Suprapubic skin (tissue), 4 donors: ENCODE measurements at regions not wholly inside any gene's neighbourhood (a gene's known extent, or its start where the extent isn't known, plus 50 kb on each side); places are given as distances from the start of the nearest gene placed in this dataset.
A peak's percentile ranks its signal among the peaks of the same experiment; 100 is the strongest.

Source experiments
- DNase-seq, 2 donors: peaks; one replicate each; pipeline ENCODE4 v3.0.0-alpha.2; 2019; ENCODE audit warnings: low spot score in 2 of 2
- H3K27ac ChIP-seq: fragments of 200-600 bp; sonication (generic); one replicate; pipeline ENCODE4 v1.5.1; 2019
- H3K27me3 ChIP-seq: fragments of 200-600 bp; sonication (generic); one replicate; pipeline ENCODE4 v1.5.1; 2019
- H3K36me3 ChIP-seq: fragments of 200-600 bp; sonication (generic); one replicate; pipeline ENCODE4 v1.5.1; 2019
- H3K4me1 ChIP-seq: fragments of 200-600 bp; sonication (generic); one replicate; pipeline ENCODE4 v1.5.1; 2019
- H3K4me3 ChIP-seq: fragments of 200-600 bp; sonication (generic); one replicate; pipeline ENCODE4 v1.5.1; 2019; ENCODE audit warnings: mild to moderate bottlenecking
- H3K9me3 ChIP-seq: fragments of 200-600 bp; sonication (generic); one replicate; pipeline ENCODE4 v1.5.1; 2019
- EP300 ChIP-seq: sonication (generic); formaldehyde crosslinking; IDR thresholded peaks from one replicate; pipeline ENCODE4 v1.6.1; 2017; ENCODE audit warnings: antibody characterized with exemption
- POLR2A ChIP-seq, 2 donors: fragments of 450-650 bp; IDR thresholded peaks; one replicate each; pipeline ENCODE4 v1.6.1; 2017; ENCODE audit warnings: antibody characterized with exemption in 2 of 2, mild to moderate bottlenecking in 2 of 2, moderate library complexity in 2 of 2
- POLR2AphosphoS5 ChIP-seq, 3 donors: sonication (generic); formaldehyde crosslinking; IDR thresholded peaks; one replicate each; pipeline ENCODE4 v1.6.1; 2017; ENCODE audit warnings: antibody characterized with exemption in 3 of 3
- WGBS: methylation state at CpG from one replicate; pipeline ENCODE4 v1.1.5; 2018; 5-methylcytosine and 5-hydroxymethylcytosine counted together
- TF ChIP-seq, protein P1 (sequence below), 2 donors: fragments of 200-600 bp in 1 of 2; fragments of 450-650 bp in 1 of 2; sonication (generic) in 1 of 2; IDR thresholded peaks; one replicate each; pipeline ENCODE4 v1.5.1; 2016 to 2019; ENCODE audit warnings: antibody characterized with exemption in 2 of 2, mild to moderate bottlenecking in 1 of 2, moderate library complexity in 1 of 2

DNA sequence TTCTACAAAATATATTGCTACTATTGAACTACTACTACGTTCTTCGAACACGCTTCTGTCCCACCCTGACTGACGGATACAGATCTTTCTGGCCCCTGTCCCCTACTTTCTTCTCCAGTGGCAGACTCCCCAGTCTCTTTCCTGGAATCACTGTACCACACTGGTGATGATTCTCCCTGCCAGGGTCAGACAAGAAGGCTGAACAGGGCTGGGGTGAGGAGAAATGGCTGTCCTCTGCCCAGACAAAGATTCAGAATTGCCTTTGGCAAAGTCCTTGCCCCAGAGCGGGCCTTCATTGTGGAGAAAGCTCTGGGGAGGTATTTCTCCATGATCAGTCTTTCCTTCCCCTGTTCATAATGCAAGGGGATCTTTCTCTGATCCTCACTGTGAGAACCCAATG lies 1417.1 kb downstream of the BRD1 start:
- 88% methylated on average over 5 of the region's 5 CpGs for WGBS
- DNase-seq, result peak in 1 of 2 donors; percentile 45

DNA sequence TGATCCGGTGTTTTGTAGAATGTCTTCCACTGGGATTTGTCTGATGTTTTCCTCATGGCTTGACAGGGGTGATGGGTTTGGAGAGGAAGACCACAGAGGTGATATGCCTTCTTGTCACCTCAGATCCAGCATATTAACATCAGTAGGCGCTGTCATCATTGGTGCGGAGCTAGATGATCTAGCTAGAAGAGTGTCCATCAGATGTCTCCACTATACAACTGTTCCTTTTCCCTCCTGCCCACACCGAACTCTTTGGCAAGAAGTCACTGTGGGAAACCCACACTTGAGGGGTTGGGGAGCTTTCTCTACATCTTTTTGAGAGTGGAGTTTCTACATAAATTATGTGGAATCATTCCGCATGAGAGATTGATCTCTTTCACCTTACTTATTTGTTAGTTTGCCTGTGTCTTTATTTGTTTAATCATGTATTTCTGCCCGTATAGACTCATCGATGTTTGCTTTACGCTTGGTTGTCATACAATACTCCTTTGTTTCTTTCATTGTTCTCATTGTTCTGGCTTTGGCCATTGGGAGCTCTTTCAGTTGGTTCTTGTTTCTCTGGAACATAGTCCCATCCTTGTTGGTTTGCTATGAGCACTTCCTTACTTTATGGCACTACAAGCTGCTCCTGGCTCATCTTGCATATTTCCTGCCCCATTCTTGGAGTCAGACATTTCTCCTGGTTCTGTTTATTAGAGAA lies 1420.3 kb downstream of the BRD1 start:
- Histone ChIP-seq H3K27ac (no peak overlapping the region), H3K9me3 (no peaks in the 10 kb centered on the region), H3K36me3 (no peaks in the 10 kb centered on the region), H3K27me3 (no peaks in the 10 kb centered on the region), H3K4me1 (no peaks in the 10 kb centered on the region), H3K4me3 (no peak overlapping the region)
- TF ChIP-seq POLR2A (IDR thresholded peaks at IDR 0.05) (no peak), EP300 (no peak), POLR2AphosphoS5 (IDR thresholded peaks at IDR 0.05) (no peak)
- TF ChIP-seq, protein P1, sequence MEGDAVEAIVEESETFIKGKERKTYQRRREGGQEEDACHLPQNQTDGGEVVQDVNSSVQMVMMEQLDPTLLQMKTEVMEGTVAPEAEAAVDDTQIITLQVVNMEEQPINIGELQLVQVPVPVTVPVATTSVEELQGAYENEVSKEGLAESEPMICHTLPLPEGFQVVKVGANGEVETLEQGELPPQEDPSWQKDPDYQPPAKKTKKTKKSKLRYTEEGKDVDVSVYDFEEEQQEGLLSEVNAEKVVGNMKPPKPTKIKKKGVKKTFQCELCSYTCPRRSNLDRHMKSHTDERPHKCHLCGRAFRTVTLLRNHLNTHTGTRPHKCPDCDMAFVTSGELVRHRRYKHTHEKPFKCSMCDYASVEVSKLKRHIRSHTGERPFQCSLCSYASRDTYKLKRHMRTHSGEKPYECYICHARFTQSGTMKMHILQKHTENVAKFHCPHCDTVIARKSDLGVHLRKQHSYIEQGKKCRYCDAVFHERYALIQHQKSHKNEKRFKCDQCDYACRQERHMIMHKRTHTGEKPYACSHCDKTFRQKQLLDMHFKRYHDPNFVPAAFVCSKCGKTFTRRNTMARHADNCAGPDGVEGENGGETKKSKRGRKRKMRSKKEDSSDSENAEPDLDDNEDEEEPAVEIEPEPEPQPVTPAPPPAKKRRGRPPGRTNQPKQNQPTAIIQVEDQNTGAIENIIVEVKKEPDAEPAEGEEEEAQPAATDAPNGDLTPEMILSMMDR (IDR thresholded peaks at IDR 0.05), result no peak
- DNase-seq, result peak in 1 of 2 donors; percentile 18
- WGBS, result 91% methylated on average over 8 of the region's 8 CpGs

More for the DNA sequence above, 1417.1 kb downstream of the BRD1 start:
- Histone ChIP-seq H3K9me3 (no peaks in the 10 kb centered on the region), H3K36me3 (no peaks in the 10 kb centered on the region), H3K27ac (no peak overlapping the region), H3K4me1 (no peaks in the 10 kb centered on the region), H3K4me3 (no peak overlapping the region), H3K27me3 (no peaks in the 10 kb centered on the region)
- TF ChIP-seq, protein P1 (IDR thresholded peaks at IDR 0.05), result no peak
- TF ChIP-seq EP300 (no peak), POLR2A (IDR thresholded peaks at IDR 0.05) (no peak), POLR2AphosphoS5 (IDR thresholded peaks at IDR 0.05) (no peak)

DNA sequence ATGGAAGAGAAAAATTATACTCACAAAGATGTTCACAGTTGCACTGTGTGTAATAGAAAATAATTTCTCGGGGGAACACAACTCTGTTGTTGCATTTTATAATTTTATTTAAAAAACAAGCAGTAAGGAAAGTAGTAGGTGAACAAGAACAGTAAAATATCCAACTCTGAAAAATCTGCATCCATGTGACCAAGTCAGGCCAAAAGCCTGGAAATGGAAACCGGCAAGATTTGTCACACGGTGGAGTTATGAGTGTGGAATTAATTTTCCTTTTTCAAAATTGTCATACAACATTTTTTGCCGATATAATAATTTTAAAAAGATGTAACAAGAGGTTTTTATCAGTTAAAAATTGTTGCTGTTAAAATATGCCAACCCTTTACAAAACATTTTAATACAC lies 1421.5 kb downstream of the BRD1 start:
- no peaks in the 10 kb centered on the region for H3K4me1 ChIP-seq
- H3K27me3 ChIP-seq, result no peaks in the 10 kb centered on the region
- H3K27ac ChIP-seq, result no peak overlapping the region
- no peak for TF ChIP-seq POLR2A (IDR thresholded peaks at IDR 0.05)
- H3K36me3 ChIP-seq, result no peaks in the 10 kb centered on the region
- H3K9me3 ChIP-seq, result no peaks in the 10 kb centered on the region
- WGBS, result 59% methylated on average over 4 of the region's 4 CpGs
- no peak overlapping the region for H3K4me3 ChIP-seq
- peak in 1 of 2 donors; percentile 7 for DNase-seq

DNA sequence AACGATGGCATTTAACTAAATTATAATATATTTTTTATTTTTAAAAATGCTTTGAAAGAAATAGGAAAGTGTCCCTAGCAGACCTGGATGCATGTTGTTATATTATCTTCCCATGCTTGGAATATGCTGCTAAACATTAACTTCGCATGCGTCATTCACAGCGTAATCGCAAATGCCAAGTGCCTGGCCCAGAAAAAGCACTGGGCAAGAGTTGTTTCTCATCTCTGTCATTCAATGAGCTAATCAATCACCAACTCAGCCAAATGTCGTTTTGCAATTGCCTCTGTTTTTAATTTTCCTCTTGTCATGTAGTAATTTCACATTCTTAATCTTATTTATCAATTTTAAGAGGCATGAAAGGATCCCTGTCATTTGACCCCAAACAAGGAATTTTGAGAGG lies 1421.9 kb downstream of the BRD1 start:
- peak in 2 of 3 donors; percentile 70 to 78 for TF ChIP-seq POLR2AphosphoS5 (IDR thresholded peaks at IDR 0.05)
- TF ChIP-seq, protein P1 (IDR thresholded peaks at IDR 0.05), result no peak
- TF ChIP-seq EP300, result no peak
- no peak overlapping the region for H3K27ac ChIP-seq
- peak in 1 of 2 donors; percentile 77 for DNase-seq
- 41% methylated on average over 6 of the region's 6 CpGs for WGBS
- no peaks in the 10 kb centered on the region for H3K27me3 ChIP-seq
- H3K9me3 ChIP-seq, result no peaks in the 10 kb centered on the region
- H3K4me1 ChIP-seq, result no peaks in the 10 kb centered on the region
- H3K36me3 ChIP-seq, result no peaks in the 10 kb centered on the region
- H3K4me3 ChIP-seq, result no peak overlapping the region

DNA sequence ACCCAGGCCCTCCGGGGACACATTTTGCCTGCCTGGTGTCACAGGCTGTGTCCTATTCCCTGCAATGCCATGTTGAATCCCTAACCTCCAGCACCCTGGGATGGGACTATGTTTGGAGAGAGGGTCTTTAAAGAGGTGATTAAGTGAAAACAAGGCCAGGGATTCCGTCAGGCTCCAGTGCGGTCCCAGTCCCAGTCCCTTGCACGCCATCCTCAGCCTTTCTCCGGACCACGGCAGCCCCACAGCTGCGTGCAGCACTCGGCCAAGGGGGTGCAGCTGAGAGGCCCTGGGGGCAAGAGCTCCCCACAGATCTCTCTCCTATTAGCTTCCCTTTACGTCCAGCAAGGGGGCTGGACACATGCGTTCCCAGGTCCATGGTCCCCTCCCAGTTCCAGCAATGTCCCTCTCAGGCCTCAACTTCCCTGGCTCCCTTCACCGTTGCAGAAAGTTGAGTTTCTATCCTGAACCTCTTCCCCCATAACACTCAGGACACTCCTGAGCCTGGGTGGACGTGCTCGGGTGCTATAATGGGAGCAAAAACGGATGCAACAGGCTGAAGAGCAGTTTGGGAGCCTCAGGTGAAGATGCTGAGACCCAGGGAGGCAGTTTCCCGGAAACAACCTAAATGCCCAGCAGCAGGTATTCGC lies 1422.7 kb downstream of the BRD1 start:
- Histone ChIP-seq H3K27ac (no peak overlapping the region), H3K36me3 (no peaks in the 10 kb centered on the region), H3K4me3 (no peak overlapping the region), H3K9me3 (no peaks in the 10 kb centered on the region), H3K4me1 (no peaks in the 10 kb centered on the region), H3K27me3 (no peaks in the 10 kb centered on the region)
- WGBS, result 76% methylated on average over 16 of the region's 16 CpGs
- TF ChIP-seq, protein P1 (IDR thresholded peaks at IDR 0.05), result no peak
- TF ChIP-seq POLR2AphosphoS5 (IDR thresholded peaks at IDR 0.05), result no peak
- TF ChIP-seq EP300, result no peak
- TF ChIP-seq POLR2A (IDR thresholded peaks at IDR 0.05), result no peak
- peak in 1 of 2 donors; percentile 62 for DNase-seq
